AG10803 (cell line): ENCODE measurements at regions not wholly inside any gene's neighbourhood (a gene's known extent, or its start where the extent isn't known, plus 50 kb on each side); places are given as distances from the start of the nearest gene placed in this dataset.

Experiments
- DNase-seq: peaks from one replicate; pipeline ENCODE4 v3.0.0; 2010; ENCODE audit warnings: low read depth
- H3K4me3 ChIP-seq: 2 replicates; pipeline ENCODE4 v1.5.1; 2011; ENCODE audit warnings: mild to moderate bottlenecking, low read length, control low read depth
- CTCF ChIP-seq: conservative IDR thresholded peaks from 2 replicates; pipeline ENCODE4 v1.5.1; 2011; ENCODE audit warnings: mild to moderate bottlenecking, low read length, control low read depth, inconsistent platforms

GRCh38 chr13:106710266-106710665, 142.3 kb upstream of the ARGLU1 start:
- no peak overlapping the region for H3K4me3 ChIP-seq
- no peak for TF ChIP-seq CTCF
- DNase-seq = no peak

- TF ChIP-seq CTCF = no peak
- DNase-seq = peak; percentile 6
- H3K4me3 ChIP-seq = no peak overlapping the region
Observed at GRCh38 chr13:106709522-106709921, 141.6 kb upstream of the ARGLU1 start.

- H3K4me3 ChIP-seq = no peak overlapping the region
- TF ChIP-seq CTCF = no peak
- no peak for DNase-seq
Observed at GRCh38 chr13:106702505-106702904, 134.6 kb upstream of the ARGLU1 start.

- no peak for TF ChIP-seq CTCF
- H3K4me3 ChIP-seq = no peak overlapping the region
- no peak for DNase-seq
Observed at GRCh38 chr13:106701771-106702341, 133.9 kb upstream of the ARGLU1 start.

- TF ChIP-seq CTCF = no peak
- no peak for DNase-seq
- H3K4me3 ChIP-seq = no peak overlapping the region
Observed at GRCh38 chr13:106700439-106700838, 132.5 kb upstream of the ARGLU1 start.

- no peak overlapping the region for H3K4me3 ChIP-seq
- TF ChIP-seq CTCF = no peak
- DNase-seq = no peak
Observed at GRCh38 chr13:106700007-106700406, 132.1 kb upstream of the ARGLU1 start.

GRCh38 chr13:106699311-106699710, 131.4 kb upstream of the ARGLU1 start:
- H3K4me3 ChIP-seq = no peak overlapping the region
- TF ChIP-seq CTCF = no peak
- DNase-seq = no peak
